GM19023 (cell line): ENCODE measurements at regions not wholly inside any gene's neighbourhood (a gene's known extent, or its start where the extent isn't known, plus 50 kb on each side); places are given as distances from the start of the nearest gene placed in this dataset.
"Not testable (repeated sequence)": the region's sequence is repeated elsewhere in the genome, so short reads cannot be mapped to it uniquely, and the experiment has no call there.

ENCODE experiments used
- ATAC-seq: cut with Tn5 transposase; IDR thresholded peaks from one replicate; pipeline ENCODE4 v1.9.1; 2021; ENCODE audit warnings: mild to moderate bottlenecking, moderate library complexity; ENCODE audit not compliant: unreplicated experiment

DNA sequence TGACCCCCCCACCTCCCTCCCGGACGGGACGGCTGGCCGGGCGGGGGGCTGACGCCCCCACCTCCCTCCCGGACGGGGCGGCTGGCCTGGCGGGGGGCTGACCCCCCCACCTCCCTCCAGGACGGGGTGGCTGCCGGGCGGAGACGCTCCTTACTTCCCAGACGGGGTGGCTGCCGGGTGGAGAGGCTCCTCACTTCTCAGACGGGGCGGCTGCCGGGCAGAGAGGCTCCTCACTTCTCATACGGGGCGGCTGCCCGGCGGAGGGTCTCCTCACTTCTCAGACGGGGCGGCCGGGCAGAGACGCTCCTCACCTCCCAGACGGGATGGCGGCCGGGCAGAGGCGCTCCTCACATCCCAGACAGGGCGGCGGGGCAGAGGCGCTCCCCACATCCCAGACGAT is 84.7 kb downstream of the OR2B2 start:
- not testable (repeated sequence) for ATAC-seq

DNA sequence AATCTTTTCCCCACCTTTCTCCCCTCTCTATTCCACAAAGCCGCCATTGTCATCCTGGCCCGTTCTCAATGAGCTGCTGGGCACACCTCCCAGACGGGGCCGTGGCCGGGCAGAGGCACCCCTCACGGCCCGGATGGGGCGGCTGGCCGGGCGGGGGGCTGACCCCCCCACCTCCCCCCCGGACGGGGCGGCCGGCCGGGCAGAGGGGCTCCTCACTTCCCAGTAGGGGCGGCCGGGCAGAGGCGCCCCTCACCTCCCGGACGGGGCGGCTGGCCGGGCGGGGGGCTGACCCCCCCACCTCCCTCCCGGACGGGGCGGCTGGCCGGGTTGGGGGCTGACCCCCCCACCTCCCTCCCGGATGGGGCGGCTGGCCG is 85.6 kb downstream of the OR2B2 start:
- ATAC-seq: not testable (repeated sequence)

DNA sequence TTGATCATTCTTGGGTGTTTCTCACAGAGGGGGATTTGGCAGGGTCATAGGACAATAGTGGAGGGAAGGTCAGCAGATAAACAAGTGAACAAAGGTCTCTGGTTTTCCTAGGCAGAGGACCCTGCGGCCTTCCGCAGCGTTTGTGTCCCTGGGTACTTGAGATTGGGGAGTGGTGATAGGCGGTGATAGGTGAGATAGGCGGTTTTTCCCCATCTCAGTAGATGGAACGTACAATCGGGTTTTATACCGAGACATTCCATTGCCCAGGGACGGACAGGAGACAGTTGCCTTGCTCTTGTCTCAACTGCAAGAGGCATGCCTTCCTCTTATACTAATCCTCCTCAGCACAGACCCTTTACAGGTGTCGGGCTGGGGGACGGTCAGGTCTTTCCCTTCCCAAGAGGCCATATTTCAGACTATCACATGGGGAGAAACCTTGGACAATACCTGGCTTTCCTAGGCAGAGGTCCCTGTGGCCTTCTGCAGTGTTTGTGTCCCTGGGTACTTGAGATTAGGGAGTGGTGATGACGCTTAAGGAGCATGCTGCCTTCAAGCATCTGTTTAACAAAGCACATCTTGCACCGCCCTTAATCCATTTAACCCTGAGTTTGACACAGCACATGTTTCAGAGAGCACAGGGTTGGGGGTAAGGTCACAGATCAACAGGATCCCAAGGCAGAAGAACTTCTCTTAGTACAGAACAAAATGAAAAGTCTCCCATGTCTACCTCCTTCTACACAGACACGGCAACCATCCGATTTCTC is 86.2 kb downstream of the OR2B2 start:
- not testable (repeated sequence) for ATAC-seq

DNA sequence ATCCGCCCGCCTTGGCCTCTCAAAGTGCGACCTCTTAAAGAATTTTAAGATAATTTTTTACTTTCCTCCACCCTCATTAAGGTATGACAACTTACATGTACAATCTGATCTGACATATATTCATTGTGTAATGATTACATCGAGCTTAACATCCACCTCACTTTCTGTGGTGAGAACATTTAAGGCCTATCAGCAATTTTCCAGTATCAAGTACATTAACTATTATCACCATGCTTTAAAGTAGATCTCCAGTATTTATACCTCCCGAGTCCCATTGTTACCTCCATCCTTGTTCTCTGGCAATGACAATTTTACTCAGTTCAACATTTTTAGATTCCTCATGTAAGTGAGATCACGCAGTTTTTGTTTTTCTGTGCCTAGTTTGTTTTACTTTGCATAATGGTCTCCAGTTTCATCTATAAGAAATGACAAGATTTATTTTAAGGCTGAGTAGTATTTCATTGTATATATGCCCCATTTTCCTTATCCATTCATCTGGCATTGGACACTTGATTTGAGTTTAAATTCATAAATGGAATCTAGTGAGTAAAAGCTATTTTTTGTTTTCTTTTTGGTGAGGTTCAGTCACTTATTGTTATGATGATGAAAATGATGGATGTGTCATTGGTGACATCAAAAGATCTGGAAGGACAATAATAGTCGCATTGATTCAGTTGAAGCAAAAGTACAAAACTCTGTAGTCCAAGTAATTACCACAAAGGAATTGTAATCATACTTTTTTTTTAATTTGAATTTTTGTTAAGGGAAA is 87.0 kb downstream of the OR2B2 start:
- ATAC-seq: no peak

DNA sequence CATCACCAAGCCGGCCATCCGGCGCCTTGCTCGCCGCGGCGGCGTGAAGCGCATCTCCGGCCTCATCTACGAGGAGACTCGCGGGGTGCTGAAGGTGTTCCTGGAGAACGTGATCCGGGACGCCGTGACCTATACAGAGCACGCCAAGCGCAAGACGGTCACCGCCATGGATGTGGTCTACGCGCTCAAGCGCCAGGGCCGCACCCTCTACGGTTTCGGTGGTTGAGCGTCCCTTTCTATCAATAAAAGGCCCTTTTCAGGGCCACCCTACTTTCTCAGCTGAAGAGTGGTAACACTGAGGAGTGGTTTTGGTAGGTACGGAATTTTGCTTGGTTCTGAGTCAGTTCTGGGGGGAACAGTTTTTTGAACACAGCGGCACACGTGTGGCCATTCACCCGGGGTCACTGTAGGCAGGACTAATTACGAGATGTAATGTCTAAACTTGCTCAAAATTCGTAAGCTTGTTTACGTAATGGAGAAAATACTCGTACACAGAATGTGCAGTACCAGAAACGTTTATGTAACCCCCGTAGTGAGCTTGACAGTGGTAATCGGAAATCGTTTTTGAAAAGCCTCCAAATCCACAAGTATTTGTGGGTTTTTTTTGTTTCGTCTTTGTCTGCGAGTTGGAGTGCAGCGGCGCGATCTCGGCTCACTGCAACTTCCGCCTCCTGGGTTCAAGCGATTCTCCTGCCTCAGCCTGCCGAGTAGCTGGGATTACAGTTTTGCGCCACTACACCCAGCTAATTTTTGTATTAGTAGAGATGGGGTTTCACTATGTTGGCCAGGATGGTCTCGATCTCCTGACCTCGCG is 87.8 kb downstream of the OR2B2 start:
- ATAC-seq: peak; percentile 79

DNA sequence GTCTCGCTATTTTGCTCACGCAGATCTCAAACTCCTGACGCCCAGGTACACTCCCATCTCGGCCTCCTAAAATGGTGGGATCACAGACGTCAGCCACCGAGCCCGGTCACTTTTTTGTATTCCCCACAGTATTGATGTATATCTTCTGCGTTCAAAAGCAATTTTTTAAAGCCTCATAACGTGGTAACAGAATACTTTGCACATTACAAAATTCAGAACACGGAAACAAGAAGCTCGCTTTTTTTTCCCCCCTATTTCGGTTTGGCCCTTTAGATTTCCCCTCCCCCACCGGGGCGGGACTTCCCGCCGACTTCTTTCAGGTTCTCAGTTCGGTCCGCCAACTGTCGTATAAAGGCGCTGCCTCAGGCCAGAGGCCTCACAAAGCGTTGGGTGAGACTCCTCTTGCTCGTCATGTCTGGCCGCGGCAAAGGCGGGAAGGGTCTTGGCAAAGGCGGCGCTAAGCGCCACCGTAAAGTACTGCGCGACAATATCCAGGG is 88.4 kb downstream of the OR2B2 start:
- ATAC-seq: peak; percentile 66

DNA sequence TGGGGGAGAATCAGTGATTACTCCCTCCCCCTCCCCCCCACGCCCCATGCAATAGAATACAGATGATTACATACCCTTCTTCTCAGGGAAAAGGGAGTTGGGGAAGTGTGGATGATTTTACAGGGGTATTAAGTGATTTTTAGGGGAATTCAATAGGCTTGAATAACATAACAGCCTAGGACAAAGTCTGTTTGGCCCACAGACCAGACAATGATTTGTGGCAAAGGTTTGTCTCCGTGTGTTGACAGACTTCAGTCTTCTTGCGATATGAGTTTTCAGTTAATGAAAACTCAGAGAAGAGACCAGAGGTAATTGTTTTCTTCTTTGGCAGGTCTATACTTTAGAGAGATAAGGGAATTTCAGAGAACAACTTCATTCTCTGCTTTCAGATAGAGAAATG is 95.3 kb downstream of the OR2B2 start:
- ATAC-seq: no peak

DNA sequence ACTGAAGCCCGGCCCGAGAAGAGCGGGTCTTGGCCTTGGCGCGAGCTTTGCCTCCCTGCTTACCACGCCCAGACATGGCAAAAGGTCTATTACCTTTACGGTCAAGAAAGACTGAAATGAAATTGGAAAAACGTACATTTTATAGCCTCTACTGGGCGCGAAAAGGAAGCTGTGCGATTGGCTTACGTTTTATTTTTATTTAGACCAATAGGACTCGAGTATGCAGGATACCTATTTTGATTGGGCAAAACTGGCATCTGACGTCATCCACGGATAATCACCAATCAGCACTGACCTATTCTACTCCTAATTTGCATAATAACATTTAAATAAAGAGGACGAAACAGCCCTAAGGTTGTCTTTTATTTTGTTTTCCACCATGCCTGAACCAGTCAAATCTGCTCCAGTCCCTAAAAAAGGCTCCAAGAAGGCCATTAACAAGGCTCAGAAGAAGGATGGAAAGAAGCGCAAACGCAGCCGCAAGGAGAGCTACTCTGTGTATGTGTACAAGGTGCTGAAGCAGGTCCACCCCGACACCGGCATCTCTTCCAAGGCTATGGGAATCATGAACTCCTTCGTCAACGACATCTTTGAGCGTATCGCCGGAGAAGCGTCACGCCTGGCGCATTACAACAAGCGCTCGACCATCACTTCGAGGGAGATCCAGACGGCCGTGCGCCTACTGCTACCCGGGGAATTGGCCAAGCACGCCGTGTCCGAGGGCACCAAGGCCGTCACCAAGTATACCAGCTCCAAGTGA is 97.4 kb downstream of the OR2B2 start:
- ATAC-seq: peak; percentile 62

DNA sequence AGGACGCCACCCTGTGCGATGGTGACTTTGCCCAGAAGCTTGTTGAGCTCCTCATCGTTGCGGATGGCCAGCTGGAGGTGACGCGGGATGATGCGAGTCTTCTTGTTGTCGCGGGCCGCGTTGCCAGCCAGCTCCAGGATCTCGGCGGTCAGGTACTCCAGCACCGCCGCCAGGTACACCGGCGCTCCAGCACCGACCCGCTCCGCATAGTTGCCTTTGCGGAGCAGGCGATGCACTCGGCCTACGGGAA is 97.9 kb downstream of the OR2B2 start:
- ATAC-seq: peak; percentile 16

DNA sequence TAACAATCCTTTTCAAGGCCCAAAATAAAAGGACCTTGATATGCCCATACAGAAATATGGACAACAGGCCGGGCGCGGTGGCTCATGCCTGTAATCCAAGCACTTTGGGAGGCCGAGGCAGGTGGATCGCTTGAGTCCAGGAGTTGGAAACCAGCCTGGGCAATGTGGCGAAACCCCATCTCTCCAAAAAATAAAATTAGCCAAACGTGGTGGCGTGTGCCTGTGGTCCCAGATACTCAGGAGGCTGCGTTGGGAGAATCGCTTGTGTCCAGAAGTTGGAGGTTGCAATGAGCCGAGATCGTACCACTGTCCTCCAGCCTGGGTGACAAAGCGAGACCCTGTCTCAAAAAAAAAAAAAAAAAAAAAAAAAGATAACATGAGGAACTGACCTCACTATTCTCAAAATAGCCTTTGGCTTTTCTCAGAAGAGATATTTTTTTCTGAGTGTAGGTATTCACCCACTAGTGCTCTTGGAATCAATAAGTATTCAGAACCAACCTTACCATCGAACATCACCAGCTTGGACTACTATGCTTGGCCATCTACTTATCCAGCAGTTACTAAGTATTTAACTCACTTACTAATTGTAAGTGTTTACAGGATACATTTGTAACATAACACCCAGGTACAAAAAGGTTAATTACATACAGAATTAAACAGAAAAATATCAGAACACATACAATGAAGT is 99.2 kb downstream of the OR2B2 start:
- ATAC-seq: no peak

DNA sequence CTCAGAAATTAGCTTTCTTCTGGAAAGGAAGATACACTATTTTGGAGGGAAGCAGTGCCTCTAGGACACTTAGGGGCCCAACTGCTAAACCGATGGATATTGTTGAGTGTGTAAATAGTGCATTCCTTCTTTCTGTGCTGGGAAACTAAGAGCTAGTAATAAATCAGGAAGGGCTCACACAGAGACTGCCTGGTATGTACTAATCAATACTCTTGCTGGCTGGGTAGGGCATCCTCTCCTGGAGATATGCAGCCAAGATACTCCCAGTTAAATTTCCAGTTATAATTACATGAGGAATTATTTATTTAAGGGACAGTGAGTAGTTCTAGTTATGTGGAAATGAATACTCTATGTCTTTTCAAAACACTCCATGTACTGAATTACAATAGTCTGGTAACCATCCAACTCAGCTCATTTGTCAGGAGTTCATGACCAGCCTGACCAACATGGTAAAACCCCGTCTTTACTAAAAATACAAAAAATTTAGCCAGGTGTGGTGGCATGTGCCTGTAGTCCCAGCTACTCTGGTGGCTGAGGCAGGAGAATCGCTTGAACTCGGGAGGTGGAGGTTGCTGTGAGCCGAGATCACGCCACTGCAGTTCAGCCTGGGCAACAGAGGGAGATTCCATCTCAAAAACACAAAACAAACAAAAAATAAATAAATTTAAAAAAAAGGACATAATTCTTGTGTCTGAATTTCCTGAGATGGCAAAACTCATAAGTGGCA is 100.0 kb downstream of the OR2B2 start:
- ATAC-seq: no peak

DNA sequence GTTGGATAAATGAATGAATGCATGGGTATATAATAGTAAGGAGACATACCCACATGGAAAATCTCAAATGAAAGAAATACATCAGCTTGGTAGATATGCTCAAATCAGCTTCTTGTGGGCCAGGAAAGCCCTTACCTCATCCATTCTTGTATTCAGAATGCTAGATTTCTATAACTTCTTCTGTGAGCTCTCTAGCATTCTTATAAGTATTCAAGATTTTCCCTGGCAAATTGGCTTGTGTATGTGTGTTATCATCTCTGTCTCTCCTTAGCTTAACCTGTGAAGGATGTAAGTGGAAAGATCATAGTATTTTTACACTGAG is 100.8 kb downstream of the OR2B2 start:
- ATAC-seq: no peak

DNA sequence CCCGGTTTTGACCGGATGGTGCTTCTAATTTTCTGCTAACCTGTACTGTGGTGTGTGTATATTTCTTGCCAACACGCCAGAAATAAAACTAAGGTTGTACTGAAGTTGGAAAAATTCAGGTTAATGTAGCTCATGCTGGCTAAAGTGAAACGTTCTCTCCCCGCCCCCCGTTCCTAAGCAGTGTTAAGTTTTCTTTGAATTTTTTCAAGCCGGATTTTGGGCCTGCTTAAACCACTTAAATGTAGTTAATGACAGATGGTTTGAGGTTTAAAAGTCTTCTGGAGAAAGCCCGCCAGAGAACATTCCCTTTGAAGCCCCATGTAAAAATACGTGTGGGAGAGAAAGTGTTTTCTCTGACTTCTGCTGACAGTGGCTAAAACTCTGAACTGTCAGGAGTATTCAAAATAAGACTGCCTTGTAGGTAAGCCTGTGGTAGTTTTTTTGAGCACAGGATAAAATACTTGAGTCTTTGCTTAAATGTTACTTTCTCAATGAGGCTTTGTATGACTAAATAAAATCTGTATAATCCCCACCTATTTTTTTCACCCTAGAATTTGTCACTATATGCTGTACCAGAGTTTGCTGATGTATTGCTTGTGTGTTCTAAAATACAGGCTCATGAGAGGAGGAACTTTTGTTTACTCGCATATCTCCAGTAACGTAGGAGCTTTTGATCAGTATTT is 101.3 kb downstream of the OR2B2 start:
- ATAC-seq: no peak

DNA sequence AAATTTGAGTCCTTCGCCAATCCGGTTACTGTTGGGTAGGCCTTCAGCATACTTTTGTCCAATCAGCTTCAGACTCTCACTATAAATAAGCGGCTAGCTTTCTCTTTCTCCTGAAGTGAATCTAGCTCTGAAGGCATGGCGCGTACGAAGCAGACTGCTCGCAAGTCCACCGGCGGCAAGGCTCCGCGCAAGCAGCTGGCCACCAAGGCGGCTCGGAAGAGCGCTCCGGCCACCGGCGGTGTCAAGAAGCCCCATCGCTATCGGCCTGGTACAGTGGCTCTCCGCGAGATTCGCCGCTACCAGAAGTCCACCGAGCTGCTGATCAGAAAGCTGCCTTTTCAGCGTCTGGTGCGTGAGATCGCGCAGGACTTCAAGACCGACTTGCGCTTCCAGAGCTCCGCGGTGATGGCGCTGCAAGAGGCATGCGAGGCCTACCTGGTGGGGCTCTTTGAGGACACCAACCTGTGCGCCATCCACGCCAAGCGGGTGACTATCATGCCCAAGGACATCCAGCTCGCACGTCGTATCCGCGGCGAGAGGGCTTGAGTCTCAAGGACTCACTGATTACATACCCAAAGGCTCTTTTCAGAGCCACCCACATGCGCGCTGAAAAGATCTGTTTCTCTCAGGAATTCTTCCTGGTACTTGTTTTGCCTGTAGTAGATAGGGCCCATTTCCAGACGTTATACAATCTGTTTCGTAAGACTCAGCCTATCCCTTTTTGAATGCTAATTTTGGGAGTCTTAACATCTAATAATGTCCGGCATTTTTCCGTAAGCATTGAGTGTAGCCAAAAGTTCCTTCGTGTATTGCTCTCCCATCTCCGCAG is 102.0 kb downstream of the OR2B2 start:
- ATAC-seq: peak; percentile 28

DNA sequence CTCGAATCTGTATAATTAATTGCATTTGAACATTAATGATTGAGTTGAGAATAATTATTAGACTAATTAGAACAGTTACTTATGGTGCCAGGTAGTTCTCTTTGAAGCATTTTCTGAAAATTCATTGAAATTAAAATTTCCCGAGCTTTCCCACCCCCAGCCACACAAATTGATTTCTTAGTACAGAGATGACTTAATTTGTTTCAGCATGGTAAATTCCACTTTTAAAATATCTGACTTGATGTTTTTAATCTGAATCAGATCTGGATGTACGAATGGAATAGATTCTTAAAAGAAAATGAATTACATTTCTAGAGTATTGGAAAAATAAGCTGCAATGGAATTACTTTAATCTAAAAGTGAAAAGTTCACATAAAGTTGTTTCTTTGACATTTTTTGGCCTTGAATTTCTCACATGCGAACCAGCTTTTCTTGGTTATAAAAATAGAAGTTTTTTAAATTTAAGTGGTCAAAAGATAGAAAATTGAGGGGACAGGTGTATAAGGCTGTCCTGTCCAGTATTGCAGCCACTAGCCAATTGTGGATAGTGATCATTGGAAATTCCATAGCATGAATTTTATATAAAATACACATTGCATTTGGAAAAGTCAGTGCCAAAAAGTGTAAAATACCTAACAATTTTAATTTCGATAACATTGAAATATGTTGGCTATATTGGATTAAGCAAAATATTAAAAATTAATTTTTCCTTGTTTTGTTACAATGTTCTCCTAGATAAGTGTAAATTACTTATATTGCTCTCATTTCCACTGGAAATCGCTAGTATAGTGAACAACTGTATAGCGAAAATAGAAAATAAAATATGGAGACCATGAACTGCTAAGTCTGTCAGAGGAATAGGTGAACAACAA is 102.9 kb downstream of the OR2B2 start:
- ATAC-seq: no peak

DNA sequence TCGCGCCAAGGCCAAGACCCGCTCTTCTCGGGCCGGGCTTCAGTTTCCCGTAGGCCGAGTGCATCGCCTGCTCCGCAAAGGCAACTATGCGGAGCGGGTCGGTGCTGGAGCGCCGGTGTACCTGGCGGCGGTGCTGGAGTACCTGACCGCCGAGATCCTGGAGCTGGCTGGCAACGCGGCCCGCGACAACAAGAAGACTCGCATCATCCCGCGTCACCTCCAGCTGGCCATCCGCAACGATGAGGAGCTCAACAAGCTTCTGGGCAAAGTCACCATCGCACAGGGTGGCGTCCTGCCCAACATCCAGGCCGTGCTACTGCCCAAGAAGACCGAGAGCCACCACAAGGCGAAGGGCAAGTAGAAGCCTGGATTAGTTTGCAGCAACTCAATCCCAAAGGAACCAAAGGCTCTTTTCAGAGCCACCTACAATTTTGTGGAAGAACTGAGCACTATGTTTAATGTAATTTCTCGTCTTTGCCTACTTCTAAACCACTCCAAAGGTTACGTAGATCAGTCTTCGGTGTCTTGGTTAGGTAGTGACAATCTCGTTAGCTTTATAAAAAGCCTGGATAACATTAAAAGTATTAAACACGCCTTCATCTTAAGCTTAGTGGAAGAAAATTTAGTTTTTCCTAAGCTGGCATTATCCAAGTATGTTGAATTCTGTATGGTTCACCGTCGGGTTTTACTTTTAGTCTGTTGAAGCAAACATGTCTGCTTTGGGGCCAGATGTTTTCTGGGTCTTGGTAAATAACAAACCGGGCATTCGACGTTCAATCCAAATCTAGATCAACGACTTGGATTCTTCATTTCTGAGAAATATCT is 103.7 kb downstream of the OR2B2 start:
- peak; percentile 11 for ATAC-seq
